CD4-positive, CD25-positive, alpha-beta regulatory T cell (primary cell): ENCODE measurements at regions not wholly inside any gene's neighbourhood (a gene's known extent, or its start where the extent isn't known, plus 50 kb on each side); places are given as distances from the start of the nearest gene placed in this dataset.

Experiments used
- ATAC-seq, 2 donors: fragments of 150-1000 bp; cut with Tn5 transposase; one replicate each; pipeline ENCODE4 v1.10.0; 2021; ENCODE audit warnings: low read depth in 2 of 2, moderate number of reproducible peaks in 2 of 2, moderate library complexity in 1 of 2
- DNase-seq, 3 donors: peaks; one replicate each; pipeline versions ENCODE4 v3.0.0 to v3.0.0-alpha.2; 2012 to 2022; ENCODE audit warnings: mixed read lengths in 1 of 3
- H3K27ac ChIP-seq: one replicate; pipeline ENCODE4 v1.7.0; 2013; ENCODE audit warnings: mild to moderate bottlenecking, low read length; ENCODE audit not compliant: insufficient read depth, poor library complexity, severe bottlenecking
- H3K27me3 ChIP-seq: one replicate; pipeline ENCODE4 v1.7.0; 2013; ENCODE audit warnings: low read length; ENCODE audit not compliant: control insufficient read depth, insufficient read depth
- H3K36me3 ChIP-seq: one replicate; pipeline ENCODE4 v1.7.0; 2013; ENCODE audit warnings: mild to moderate bottlenecking, low read length, moderate library complexity; ENCODE audit not compliant: control insufficient read depth, insufficient read depth
- H3K4me1 ChIP-seq: 2 replicates; pipeline ENCODE4 v1.7.0; 2013; ENCODE audit warnings: mild to moderate bottlenecking, low read length; ENCODE audit not compliant: insufficient read depth, control insufficient read depth, poor library complexity, severe bottlenecking
- H3K4me3 ChIP-seq: one replicate; pipeline ENCODE4 v1.7.0; 2013; ENCODE audit warnings: low read depth, mild to moderate bottlenecking, low read length, moderate library complexity
- H3K9me3 ChIP-seq, 2 experiments: 1 replicate in 1 of 2; 2 replicates in 1 of 2; pipeline ENCODE4 v1.7.0; 2013; ENCODE audit warnings: low read length in 2 of 2, mild to moderate bottlenecking in 1 of 2, moderate library complexity in 1 of 2; ENCODE audit not compliant: control insufficient read depth in 2 of 2
- H3K27ac Mint-ChIP-seq, 3 donors: one replicate each; pipeline ENCODE4 v1.8.0; 2020 to 2022; ENCODE audit warnings: mild to moderate bottlenecking in 3 of 3, mixed read lengths in 3 of 3, moderate library complexity in 2 of 3
- H3K27me3 Mint-ChIP-seq: one replicate; pipeline ENCODE4 v1.8.0; 2022; ENCODE audit warnings: mild to moderate bottlenecking, mixed read lengths
- H3K36me3 Mint-ChIP-seq: one replicate; pipeline ENCODE4 v1.8.0; 2020; ENCODE audit warnings: mixed read lengths
- H3K4me1 Mint-ChIP-seq, 4 donors: one replicate each; pipeline ENCODE4 v1.8.0; 2020 to 2022; ENCODE audit warnings: mixed read lengths in 4 of 4, mild to moderate bottlenecking in 1 of 4
- H3K4me3 Mint-ChIP-seq, 4 donors: one replicate each; pipeline ENCODE4 v1.8.0; 2020 to 2022; ENCODE audit warnings: mild to moderate bottlenecking in 4 of 4, mixed read lengths in 4 of 4, moderate library complexity in 3 of 4
- H3K9me3 Mint-ChIP-seq, 7 donors: one replicate each; pipeline ENCODE4 v1.8.0; 2020 to 2022; ENCODE audit warnings: mixed read lengths in 7 of 7, mild to moderate bottlenecking in 3 of 7, moderate library complexity in 2 of 7

GRCh38 chr5:96065685-96066385 is 104.2 kb upstream of the ELL2 start:
- no peak overlapping the region for H3K27ac Mint-ChIP-seq
- ATAC-seq (no peak), DNase-seq (peak in 1 of 3 donors; percentile 8)
- Histone ChIP-seq H3K4me1 (no peaks in the 10 kb centered on the region), H3K27ac (no peak overlapping the region), H3K27me3 (no peaks in the 10 kb centered on the region), H3K4me3 (no peak overlapping the region), H3K9me3 (no peaks in the 10 kb centered on the region), H3K36me3 (no peaks in the 10 kb centered on the region)
- H3K27me3 Mint-ChIP-seq = no peaks in the 10 kb centered on the region
- peaks cover 0 to 2% (median 0%) of the 10 kb centered on the region in 7 donors for H3K9me3 Mint-ChIP-seq
- H3K4me3 Mint-ChIP-seq = no peak overlapping the region
- no peaks in the 10 kb centered on the region for H3K36me3 Mint-ChIP-seq
- H3K4me1 Mint-ChIP-seq = peaks cover 0 to 2% (median 0%) of the 10 kb centered on the region in 4 donors

GRCh38 chr5:96064877-96065276 is 103.2 kb upstream of the ELL2 start:
- H3K27me3 ChIP-seq = no peaks in the 10 kb centered on the region
- Mint-ChIP-seq H3K27me3 (no peaks in the 10 kb centered on the region), H3K9me3 (peaks cover 0 to 2% (median 0%) of the 10 kb centered on the region in 7 donors), H3K4me3 (no peak overlapping the region), H3K27ac (no peak overlapping the region), H3K36me3 (no peaks in the 10 kb centered on the region), H3K4me1 (peaks cover 0 to 2% (median 0%) of the 10 kb centered on the region in 4 donors)
- H3K36me3 ChIP-seq = no peaks in the 10 kb centered on the region
- H3K4me1 ChIP-seq = no peaks in the 10 kb centered on the region
- H3K9me3 ChIP-seq = no peaks in the 10 kb centered on the region
- DNase-seq (no peak), ATAC-seq (no peak)
- H3K4me3 ChIP-seq = no peak overlapping the region
- H3K27ac ChIP-seq = no peak overlapping the region

- no peaks in the 10 kb centered on the region for H3K27me3 Mint-ChIP-seq
- no peaks in the 10 kb centered on the region for H3K36me3 ChIP-seq
- no peak overlapping the region for H3K4me3 Mint-ChIP-seq
- no peak overlapping the region for H3K27ac Mint-ChIP-seq
- H3K4me3 ChIP-seq = no peak overlapping the region
- H3K9me3 Mint-ChIP-seq = peaks cover 0 to 2% (median 0%) of the 10 kb centered on the region in 7 donors
- peaks cover 0 to 2% (median 0%) of the 10 kb centered on the region in 4 donors for H3K4me1 Mint-ChIP-seq
- no peak overlapping the region for H3K27ac ChIP-seq
- ATAC-seq (no peak), DNase-seq (no peak)
- H3K27me3 ChIP-seq = no peaks in the 10 kb centered on the region
- H3K9me3 ChIP-seq = no peaks in the 10 kb centered on the region
- H3K36me3 Mint-ChIP-seq = no peaks in the 10 kb centered on the region
- H3K4me1 ChIP-seq = no peaks in the 10 kb centered on the region
Measured at GRCh38 chr5:96062836-96063235, 101.2 kb upstream of the ELL2 start.

GRCh38 chr5:96058084-96058483 is 96.4 kb upstream of the ELL2 start:
- no peaks in the 10 kb centered on the region for H3K36me3 Mint-ChIP-seq
- Histone ChIP-seq H3K9me3 (no peaks in the 10 kb centered on the region), H3K4me3 (no peak overlapping the region), H3K27me3 (peaks cover 4% of the 10 kb centered on the region), H3K36me3 (no peaks in the 10 kb centered on the region), H3K27ac (no peak overlapping the region), H3K4me1 (no peaks in the 10 kb centered on the region)
- H3K4me3 Mint-ChIP-seq = no peak overlapping the region
- H3K9me3 Mint-ChIP-seq = peaks cover 0 to 2% (median 0%) of the 10 kb centered on the region in 7 donors
- peaks cover 12% of the 10 kb centered on the region for H3K27me3 Mint-ChIP-seq
- no peak for DNase-seq
- H3K27ac Mint-ChIP-seq = no peak overlapping the region
- no peak for ATAC-seq
- no peaks in the 10 kb centered on the region for H3K4me1 Mint-ChIP-seq

GRCh38 chr5:96054311-96055030 is 92.8 kb upstream of the ELL2 start:
- H3K4me1 ChIP-seq = no peaks in the 10 kb centered on the region
- peaks cover 18% of the 10 kb centered on the region for H3K27me3 Mint-ChIP-seq
- H3K27ac Mint-ChIP-seq = no peak overlapping the region
- peaks cover 4% of the 10 kb centered on the region for H3K27me3 ChIP-seq
- H3K4me3 Mint-ChIP-seq = no peak overlapping the region
- no peaks in the 10 kb centered on the region for H3K36me3 ChIP-seq
- H3K4me3 ChIP-seq = no peak overlapping the region
- no peak overlapping the region for H3K27ac ChIP-seq
- ATAC-seq = no peak
- no peaks in the 10 kb centered on the region for H3K36me3 Mint-ChIP-seq
- peaks cover 0 to 2% (median 0%) of the 10 kb centered on the region in 7 donors for H3K9me3 Mint-ChIP-seq
- no peak for DNase-seq
- no peaks in the 10 kb centered on the region for H3K9me3 ChIP-seq
- H3K4me1 Mint-ChIP-seq = no peaks in the 10 kb centered on the region

GRCh38 chr5:96053063-96053735 is 91.5 kb upstream of the ELL2 start:
- no peak overlapping the region for H3K4me3 ChIP-seq
- no peaks in the 10 kb centered on the region for H3K36me3 Mint-ChIP-seq
- no peak overlapping the region for H3K27ac Mint-ChIP-seq
- peaks cover 4% of the 10 kb centered on the region for H3K27me3 ChIP-seq
- ATAC-seq = no peak
- DNase-seq = no peak
- no peak overlapping the region for H3K4me3 Mint-ChIP-seq
- peaks cover 18% of the 10 kb centered on the region for H3K27me3 Mint-ChIP-seq
- no peaks in the 10 kb centered on the region for H3K4me1 ChIP-seq
- H3K9me3 Mint-ChIP-seq = peaks cover 0 to 2% (median 0%) of the 10 kb centered on the region in 7 donors
- H3K36me3 ChIP-seq = no peaks in the 10 kb centered on the region
- H3K27ac ChIP-seq = no peak overlapping the region
- no peaks in the 10 kb centered on the region for H3K9me3 ChIP-seq
- H3K4me1 Mint-ChIP-seq = no peaks in the 10 kb centered on the region

GRCh38 chr5:96052374-96052773 is 90.7 kb upstream of the ELL2 start:
- no peak for ATAC-seq
- no peaks in the 10 kb centered on the region for H3K9me3 ChIP-seq

More at GRCh38 chr5:96052374-96052773, 90.7 kb upstream of the ELL2 start:
- H3K36me3 Mint-ChIP-seq = no peaks in the 10 kb centered on the region
- no peak for DNase-seq
- no peaks in the 10 kb centered on the region for H3K36me3 ChIP-seq
- H3K4me3 Mint-ChIP-seq = no peak overlapping the region
- no peak overlapping the region for H3K4me3 ChIP-seq
- no peaks in the 10 kb centered on the region for H3K4me1 Mint-ChIP-seq
- peaks cover 18% of the 10 kb centered on the region for H3K27me3 Mint-ChIP-seq
- H3K27ac Mint-ChIP-seq = no peak overlapping the region
- H3K27ac ChIP-seq = no peak overlapping the region
- H3K9me3 Mint-ChIP-seq = peaks cover 0 to 2% (median 0%) of the 10 kb centered on the region in 7 donors
- no peaks in the 10 kb centered on the region for H3K4me1 ChIP-seq
- H3K27me3 ChIP-seq = peaks cover 7% of the 10 kb centered on the region
